H1 (cell line): ENCODE measurements at regions not wholly inside any gene's neighbourhood (a gene's known extent, or its start where the extent isn't known, plus 50 kb on each side); places are given as distances from the start of the nearest gene placed in this dataset.

Source experiments
- CTCF ChIA-PET: fragments of 300-600 bp; sonication (Branson Sonifier 250); formaldehyde crosslinking; loops from one replicate; lab custom pipeline; 2021; ENCODE audit not compliant: partially characterized antibody; lab: Charles Lee
- POLR2A ChIA-PET: fragments of 300-600 bp; sonication (Branson Sonifier 250); formaldehyde crosslinking; loops from one replicate; lab custom pipeline; 2021; ENCODE audit warnings: inconsistent platforms; ENCODE audit not compliant: partially characterized antibody; lab: Charles Lee
- DNase-seq, 2 experiments: peaks; one replicate each; pipeline versions ENCODE4 v3.0.0 to v3.0.0-alpha.2; 2010 to 2022; ENCODE audit warnings: low spot score in 2 of 2, low read depth in 1 of 2, mixed read lengths in 1 of 2
- FAIRE-seq: peaks from 2 replicates; lab custom pipeline; 2011; peaks lifted over from hg19 to GRCh38; lab: Jason Lieb, UNC
- H2AFZ ChIP-seq: 2 replicates; pipeline ENCODE4 v1.8.1; 2012; ENCODE audit warnings: low read length, inconsistent platforms
- H2AK5ac ChIP-seq: 2 replicates; pipeline ENCODE4 v1.6.1; 2013; ENCODE audit warnings: low read depth, low read length
- H2BK120ac ChIP-seq: replicated peaks from 2 replicates; pipeline ENCODE3; 2013; ENCODE audit warnings: low read depth, low read length, inconsistent platforms
- H2BK12ac ChIP-seq: 2 replicates; pipeline ENCODE4 v1.6.1; 2013; ENCODE audit warnings: low read depth, low read length
- H2BK15ac ChIP-seq: 2 replicates; pipeline ENCODE4 v1.6.1; 2013; ENCODE audit warnings: low read length
- H2BK20ac ChIP-seq: 2 replicates; pipeline ENCODE4 v1.6.1; 2013; ENCODE audit warnings: low read length
- H2BK5ac ChIP-seq: 2 replicates; pipeline ENCODE4 v1.6.1; 2013; ENCODE audit warnings: low read depth, low read length
- H3K14ac ChIP-seq: 2 replicates; pipeline ENCODE4 v1.6.1; 2013; ENCODE audit warnings: inconsistent platforms; ENCODE audit not compliant: insufficient read length
- H3K18ac ChIP-seq: 2 replicates; pipeline ENCODE4 v1.6.1; 2013; ENCODE audit warnings: low read length; ENCODE audit errors: extremely low read depth
- H3K23ac ChIP-seq: 2 replicates; pipeline ENCODE4 v1.6.1; 2013; ENCODE audit warnings: inconsistent platforms; ENCODE audit not compliant: insufficient read length
- H3K23me2 ChIP-seq: 2 replicates; pipeline ENCODE4 v1.6.1; 2013; ENCODE audit warnings: low read depth, low read length
- H3K27ac ChIP-seq: 2 replicates; pipeline ENCODE4 v1.6.1; 2011; ENCODE audit warnings: low read depth, low read length, inconsistent platforms
- H3K27me3 ChIP-seq, 4 experiments: replicated peaks in 1 of 4; 1 replicate in 1 of 4; 2 replicates in 3 of 4; pipeline versions ENCODE4 v1.6.1 to v1.8.1; 2011 to 2013; ENCODE audit warnings: low read length in 3 of 4, mild to moderate bottlenecking in 3 of 4, inconsistent platforms in 2 of 4, mixed read lengths in 2 of 4, moderate library complexity in 1 of 4; ENCODE audit not compliant: control insufficient read depth in 3 of 4, insufficient read depth in 3 of 4; ENCODE audit errors: extremely low read depth in 1 of 4
- H3K36me3 ChIP-seq, 4 experiments: 2 replicates each; pipeline versions ENCODE4 v1.6.1 to v1.8.1; 2011 to 2013; ENCODE audit warnings: mild to moderate bottlenecking in 4 of 4, low read length in 3 of 4, moderate library complexity in 2 of 4, control low read depth in 1 of 4, inconsistent platforms in 1 of 4; ENCODE audit not compliant: insufficient read depth in 4 of 4, control insufficient read depth in 2 of 4
- H3K4ac ChIP-seq: replicated peaks from 2 replicates; pipeline ENCODE3; 2013; ENCODE audit warnings: low read length, low read depth, mixed read lengths, inconsistent platforms; ENCODE audit not compliant: insufficient read length
- H3K4me1 ChIP-seq, 4 experiments: replicated peaks in 1 of 4; 1 replicate in 1 of 4; 2 replicates in 3 of 4; pipeline versions ENCODE4 v1.6.1 to v1.8.1; 2011 to 2013; ENCODE audit warnings: low read length in 3 of 4, inconsistent platforms in 2 of 4, mixed read lengths in 1 of 4; ENCODE audit not compliant: insufficient read depth in 4 of 4, control insufficient read depth in 3 of 4
- H3K4me2 ChIP-seq, 2 experiments: 2 replicates each; pipeline versions ENCODE4 v1.6.1 to v1.8.1; 2011 to 2013; ENCODE audit warnings: low read depth in 2 of 2, low read length in 2 of 2, control low read depth in 1 of 2, inconsistent platforms in 1 of 2, mild to moderate bottlenecking in 1 of 2; ENCODE audit not compliant: insufficient read depth in 1 of 2
- H3K4me3 ChIP-seq, 4 experiments: fragments of 200-600, 300-600 bp in 1 of 4; sonication (generic), shearing (Covaris generic), sonication (Bioruptor Twin) in 1 of 4; 2 replicates each; pipeline versions ENCODE4 v1.5.1 to v1.8.1; 2011 to 2016; ENCODE audit warnings: low read length in 4 of 4, low read depth in 3 of 4, control low read depth in 2 of 4, inconsistent platforms in 2 of 4, mild to moderate bottlenecking in 2 of 4, mixed read lengths in 1 of 4, moderate library complexity in 1 of 4; ENCODE audit not compliant: insufficient read depth in 2 of 4; ENCODE audit errors: extremely low read depth in 1 of 4
- H3K56ac ChIP-seq: replicated peaks from 2 replicates; pipeline ENCODE3; 2013; ENCODE audit warnings: low read depth, mild to moderate bottlenecking, mixed read lengths, low read length, inconsistent platforms; ENCODE audit not compliant: insufficient read length
- H3K79me1 ChIP-seq: 2 replicates; pipeline ENCODE4 v1.6.1; 2013; ENCODE audit warnings: low read depth, low read length, control low read depth
- H3K79me2 ChIP-seq, 2 experiments: 2 replicates each; pipeline versions ENCODE4 v1.6.1 to v1.8.1; 2012 to 2013; ENCODE audit warnings: low read length in 2 of 2, mild to moderate bottlenecking in 2 of 2, inconsistent platforms in 1 of 2; ENCODE audit not compliant: insufficient read depth in 2 of 2, control insufficient read depth in 1 of 2
- H3K9ac ChIP-seq, 4 experiments: replicated peaks in 1 of 4; 1 replicate in 1 of 4; 2 replicates in 3 of 4; pipeline versions ENCODE4 v1.6.1 to v1.8.1; 2011 to 2013; ENCODE audit warnings: low read depth in 3 of 4, low read length in 3 of 4, control low read depth in 2 of 4, mild to moderate bottlenecking in 2 of 4, moderate library complexity in 2 of 4, inconsistent platforms in 1 of 4; ENCODE audit errors: extremely low read depth in 1 of 4
- H3K9me3 ChIP-seq, 2 experiments: 2 replicates each; pipeline versions ENCODE4 v1.6.1 to v1.8.1; 2012 to 2013; ENCODE audit warnings: mild to moderate bottlenecking in 2 of 2, moderate library complexity in 2 of 2, control low read depth in 1 of 2, inconsistent platforms in 1 of 2, low read depth in 1 of 2, low read length in 1 of 2, mixed read lengths in 1 of 2; ENCODE audit not compliant: insufficient read depth in 2 of 2
- H4K20me1 ChIP-seq, 2 experiments: replicated peaks in 1 of 2; 2 replicates each; pipeline versions ENCODE3 to v1.8.1; 2011 to 2013; ENCODE audit warnings: inconsistent platforms in 2 of 2, low read length in 2 of 2, mild to moderate bottlenecking in 1 of 2; ENCODE audit not compliant: insufficient read depth in 2 of 2, control insufficient read depth in 1 of 2
- H4K5ac ChIP-seq: 2 replicates; pipeline ENCODE4 v1.6.1; 2013; ENCODE audit warnings: low read length, low read depth, mixed read lengths, inconsistent platforms; ENCODE audit not compliant: insufficient read length
- H4K8ac ChIP-seq: 2 replicates; pipeline ENCODE4 v1.8.0; 2013; ENCODE audit warnings: mild to moderate bottlenecking, moderate library complexity, low read length, inconsistent platforms; ENCODE audit not compliant: insufficient read depth; ENCODE audit errors: extremely low read depth
- H4K91ac ChIP-seq: replicated peaks from 2 replicates; pipeline ENCODE3; 2013; ENCODE audit warnings: low read length, mixed read lengths, inconsistent platforms; ENCODE audit not compliant: insufficient read length
- EZH2 ChIP-seq: fragments of 200-600 bp; sonication (generic); IDR thresholded peaks from 2 replicates; pipeline ENCODE4 v1.7.1; 2012; ENCODE audit warnings: low read depth, mild to moderate bottlenecking, moderate library complexity, low read length, inconsistent platforms; ENCODE audit not compliant: severe bottlenecking
- FOSL1 ChIP-seq: IDR thresholded peaks from 2 replicates; pipeline ENCODE4 v1.6.1; 2011; ENCODE audit warnings: mild to moderate bottlenecking, low read depth, low read length, moderate library complexity; ENCODE audit not compliant: insufficient read depth
- GABPA ChIP-seq: IDR thresholded peaks from 2 replicates; pipeline ENCODE4 v1.6.1; 2011; ENCODE audit warnings: mild to moderate bottlenecking, low read length, moderate library complexity, borderline replicate concordance; ENCODE audit not compliant: insufficient read depth
- HDAC6 ChIP-seq: IDR thresholded peaks from one replicate; pipeline ENCODE4 v1.7.1; 2012; ENCODE audit warnings: low read depth, mild to moderate bottlenecking, inconsistent platforms, low read length, moderate library complexity
- KDM4A ChIP-seq: IDR thresholded peaks from one replicate; pipeline ENCODE4 v1.7.1; 2012; ENCODE audit warnings: low read depth, mild to moderate bottlenecking, moderate library complexity, low read length, inconsistent platforms; ENCODE audit not compliant: severe bottlenecking
- RAD21 ChIP-seq, 2 experiments: IDR thresholded peaks in 1 of 2; conservative IDR thresholded peaks in 1 of 2; 2 replicates each; pipeline ENCODE4 v1.6.1; 2011; ENCODE audit warnings: low read depth in 2 of 2, low read length in 2 of 2, improper control_type of control experiment in 1 of 2, inconsistent platforms in 1 of 2, mild to moderate bottlenecking in 1 of 2, moderate library complexity in 1 of 2
- RNF2 ChIP-seq: fragments of 200-900, 300-1000 bp; sonication (generic); IDR thresholded peaks from 2 replicates; pipeline ENCODE4 v1.7.1; 2016; ENCODE audit warnings: borderline replicate concordance, low read depth, mild to moderate bottlenecking, antibody characterized with exemption, low read length; ENCODE audit not compliant: poor library complexity, severe bottlenecking; ENCODE audit errors: missing control alignments
- SAP30 ChIP-seq: fragments of 300-600 bp; sonication (generic); IDR thresholded peaks from 2 replicates; pipeline ENCODE4 v1.7.1; 2012; ENCODE audit warnings: low read length, moderate library complexity, mild to moderate bottlenecking, inconsistent platforms; ENCODE audit not compliant: insufficient read depth, insufficient replicate concordance
- SP1 ChIP-seq: IDR thresholded peaks from 2 replicates; pipeline ENCODE4 v1.6.1; 2011; ENCODE audit warnings: low read depth, low read length
- SRF ChIP-seq: IDR thresholded peaks from 2 replicates; pipeline ENCODE4 v1.6.1; 2011; ENCODE audit warnings: mild to moderate bottlenecking, low read depth, low read length, moderate library complexity
- TAF7 ChIP-seq: optimal IDR thresholded peaks from 2 replicates; pipeline ENCODE3; 2011; ENCODE audit warnings: low read depth, mild to moderate bottlenecking, inconsistent platforms, low read length, moderate library complexity, borderline replicate concordance
- TEAD4 ChIP-seq: IDR thresholded peaks from 2 replicates; pipeline ENCODE4 v1.6.1; 2012; ENCODE audit warnings: low read depth, low read length, inconsistent platforms, mixed read lengths
- WGBS, 2 experiments: shearing (Covaris generic) in 1 of 2; methylation state at CpG; one replicate each; pipeline versions ENCODE4 v1.1.6 to v1.1.7; 2013 to 2015; ENCODE audit warnings: low lambda C conversion rate in 2 of 2, mixed read lengths in 2 of 2, inconsistent platforms in 1 of 2, low coverage in 1 of 2, missing lambda C conversion rate in 1 of 2; ENCODE audit not compliant: insufficient replicate concordance in 2 of 2, insufficient coverage in 1 of 2, insufficient read length in 1 of 2; ENCODE audit errors: extremely low coverage in 1 of 2, missing lambda C conversion rate in 1 of 2; 5-methylcytosine and 5-hydroxymethylcytosine counted together
- TF ChIP-seq, protein P1 (sequence below): IDR thresholded peaks from 2 replicates; pipeline ENCODE4 v1.6.1; 2011; ENCODE audit warnings: low read depth, mild to moderate bottlenecking, low read length; ENCODE audit not compliant: insufficient read depth

DNA sequence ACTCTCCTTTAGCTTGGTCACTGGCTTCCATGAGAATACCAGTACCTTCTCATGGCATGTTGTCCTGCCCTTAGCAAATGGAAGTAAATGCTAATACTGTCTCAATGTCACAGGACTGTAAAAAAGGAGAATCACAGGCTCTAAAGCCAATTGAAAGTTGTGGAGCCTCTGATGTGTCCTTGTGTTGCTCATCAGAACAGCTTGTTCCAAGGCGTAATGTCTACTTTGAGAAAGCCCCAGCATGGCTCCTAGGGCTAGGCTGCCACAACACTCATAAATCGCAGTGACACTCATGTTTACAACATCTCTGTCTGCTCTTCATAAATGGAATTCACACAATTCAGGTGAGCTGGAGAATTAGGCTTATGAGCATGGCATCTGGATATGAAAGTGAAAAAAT lies 94.9 kb downstream of the ACTL7B start:
- CTCF ChIA-PET = interaction anchor here (0.8 to 3.4 kb wide), 28 partner anchors 9 to 1338 kb away, joined by 3 to 24 read pairs (median 5); no protein-coding TSS in a partner anchor
- no peak for TF ChIP-seq TEAD4
- no peak for TF ChIP-seq SP1
- no peak for TF ChIP-seq GABPA
- no peak for TF ChIP-seq SAP30
- TF ChIP-seq HDAC6 = no peak
- no peak for TF ChIP-seq SRF
- no peak for TF ChIP-seq TAF7
- TF ChIP-seq EZH2 = no peak
- TF ChIP-seq, protein P1, sequence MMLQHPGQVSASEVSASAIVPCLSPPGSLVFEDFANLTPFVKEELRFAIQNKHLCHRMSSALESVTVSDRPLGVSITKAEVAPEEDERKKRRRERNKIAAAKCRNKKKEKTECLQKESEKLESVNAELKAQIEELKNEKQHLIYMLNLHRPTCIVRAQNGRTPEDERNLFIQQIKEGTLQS = no peak
- no peak for TF ChIP-seq FOSL1
- no peak for TF ChIP-seq KDM4A
- no peak for TF ChIP-seq RAD21 (IDR thresholded peaks at IDR 0.05 in 1 of 2, conservative IDR thresholded peaks at IDR 0.05 in 1 of 2; ENCODE audit: low read depth in 2 of 2, low read length in 2 of 2)
- no peak for TF ChIP-seq RNF2

More for the DNA sequence above, 94.9 kb downstream of the ACTL7B start:
- H2BK5ac ChIP-seq = no peak overlapping the region
- H3K79me2 ChIP-seq = no peaks in the 10 kb centered on the region
- H3K4ac ChIP-seq = no peak overlapping the region
- H3K56ac ChIP-seq = no peak overlapping the region
- no peak overlapping the region for H4K5ac ChIP-seq
- H3K9me3 ChIP-seq = no peaks in the 10 kb centered on the region
- no peak overlapping the region for H4K91ac ChIP-seq
- H3K18ac ChIP-seq = no peak overlapping the region
- FAIRE-seq (no peak), DNase-seq (no peak)
- H3K23ac ChIP-seq = no peak overlapping the region
- no peaks in the 10 kb centered on the region for H3K79me1 ChIP-seq
- H3K27ac ChIP-seq = no peak overlapping the region
- H2BK15ac ChIP-seq = no peak overlapping the region
- 93% methylated on average over 2 of the region's 2 CpGs; no CpG with 5 or more reads in 1 of the 2 experiments for WGBS, 2 experiments
- no peak overlapping the region for H3K14ac ChIP-seq
- H2AFZ ChIP-seq = no peak overlapping the region
- no peak overlapping the region for H2BK12ac ChIP-seq
- no peak overlapping the region for H2BK20ac ChIP-seq
- no peak overlapping the region for H3K9ac ChIP-seq
- no peak overlapping the region for H2BK120ac ChIP-seq
- H3K4me3 ChIP-seq = no peak overlapping the region
- H3K23me2 ChIP-seq = no peaks in the 10 kb centered on the region
- H3K4me2 ChIP-seq = no peak overlapping the region
- H3K4me1 ChIP-seq = 0 out of 7 replicates have a peak, but pooled peaks cover 0 to 2% (median under 1%) of the 10 kb centered on the region in 4 experiments
- H2AK5ac ChIP-seq = no peak overlapping the region
- no peak overlapping the region for H4K8ac ChIP-seq
- POLR2A ChIA-PET = no interaction called here
- no peaks in the 10 kb centered on the region for H3K36me3 ChIP-seq
- no peaks in the 10 kb centered on the region for H3K27me3 ChIP-seq
- no peaks in the 10 kb centered on the region for H4K20me1 ChIP-seq
